Smooth muscle cell (in vitro differentiated cells): ENCODE measurements at regions not wholly inside any gene's neighbourhood (a gene's known extent, or its start where the extent isn't known, plus 50 kb on each side); places are given as distances from the start of the nearest gene placed in this dataset.

Experiments
- DNase-seq: peaks from one replicate; lab custom pipeline; 2025; ENCODE audit not compliant: unreplicated experiment; lab: John Stamatoyannopoulos, UW
- H2AFZ ChIP-seq: fragments of 200-600 bp; sonication (generic); 2 replicates; pipeline ENCODE4 v1.6.0; 2016; ENCODE audit warnings: antibody characterized with exemption, low read depth, mild to moderate bottlenecking
- H3F3A ChIP-seq: fragments of 200-600 bp; sonication (generic); 2 replicates; pipeline ENCODE4 v1.6.0; 2017; ENCODE audit warnings: antibody characterized with exemption, low read depth
- H3K27ac ChIP-seq: fragments of 200-600 bp; sonication (generic); 2 replicates; pipeline ENCODE4 v1.5.1; 2016; ENCODE audit warnings: low read depth, mild to moderate bottlenecking
- H3K27me3 ChIP-seq: fragments of 200-600 bp; sonication (generic); 2 replicates; pipeline ENCODE4 v1.6.1; 2016; ENCODE audit warnings: low read depth, mild to moderate bottlenecking
- H3K36me3 ChIP-seq: fragments of 200-600 bp; sonication (generic); 2 replicates; pipeline ENCODE4 v1.5.1; 2016; ENCODE audit warnings: low read depth
- H3K4me1 ChIP-seq: fragments of 200-600 bp; sonication (generic); 2 replicates; pipeline ENCODE4 v1.5.1; 2016; ENCODE audit warnings: low read depth
- H3K4me2 ChIP-seq: fragments of 200-600 bp; sonication (generic); 2 replicates; pipeline ENCODE4 v1.6.0; 2016; ENCODE audit warnings: mild to moderate bottlenecking
- H3K4me3 ChIP-seq: fragments of 200-600 bp; sonication (generic); 2 replicates; pipeline ENCODE4 v1.5.1; 2016; ENCODE audit warnings: mild to moderate bottlenecking
- H3K79me2 ChIP-seq: fragments of 200-600 bp; sonication (generic); 2 replicates; pipeline ENCODE4 v1.6.0; 2016; ENCODE audit warnings: low read depth, mild to moderate bottlenecking
- H3K9ac ChIP-seq: fragments of 200-600 bp; sonication (generic); 2 replicates; pipeline ENCODE4 v1.6.0; 2016; ENCODE audit warnings: low read depth
- H3K9me3 ChIP-seq: fragments of 200-600 bp; sonication (generic); replicated peaks from 2 replicates; pipeline ENCODE4 v1.5.1; 2016; ENCODE audit warnings: low read depth
- H4K20me1 ChIP-seq: fragments of 200-600 bp; sonication (generic); 2 replicates; pipeline ENCODE4 v1.6.0; 2016; ENCODE audit warnings: low read depth
- CTCF ChIP-seq: fragments of 200-600 bp; sonication (generic); IDR thresholded peaks from 2 replicates; pipeline ENCODE4 v1.5.1; 2017; ENCODE audit warnings: borderline replicate concordance, mild to moderate bottlenecking, antibody characterized with exemption; ENCODE audit not compliant: insufficient read depth, poor library complexity, severe bottlenecking
- WGBS: methylation state at CpG from one replicate; pipeline ENCODE4 v1.1.7; 2016; ENCODE audit warnings: low lambda C conversion rate; 5-methylcytosine and 5-hydroxymethylcytosine counted together

- no peak overlapping the region for H2AFZ ChIP-seq
- DNase-seq = no peak
- no peaks in the 10 kb centered on the region for H3K27me3 ChIP-seq
- no peaks in the 10 kb centered on the region for H4K20me1 ChIP-seq
- H3K4me1 ChIP-seq = no peaks in the 10 kb centered on the region
- H3K36me3 ChIP-seq = no peaks in the 10 kb centered on the region
- H3K4me3 ChIP-seq = no peak overlapping the region
- H3K4me2 ChIP-seq = no peak overlapping the region
- 84% methylated on average over 10 of the region's 10 CpGs for WGBS
- no peak for TF ChIP-seq CTCF
- H3K9me3 ChIP-seq = no peaks in the 10 kb centered on the region
- no peak overlapping the region for H3K27ac ChIP-seq
- no peaks in the 10 kb centered on the region for H3K79me2 ChIP-seq
- H3K9ac ChIP-seq = no peak overlapping the region
- no peaks in the 10 kb centered on the region for H3F3A ChIP-seq
Measured at GRCh38 chr21:33988237-33989017, 72.8 kb upstream of the ATP5PO start.

DNA sequence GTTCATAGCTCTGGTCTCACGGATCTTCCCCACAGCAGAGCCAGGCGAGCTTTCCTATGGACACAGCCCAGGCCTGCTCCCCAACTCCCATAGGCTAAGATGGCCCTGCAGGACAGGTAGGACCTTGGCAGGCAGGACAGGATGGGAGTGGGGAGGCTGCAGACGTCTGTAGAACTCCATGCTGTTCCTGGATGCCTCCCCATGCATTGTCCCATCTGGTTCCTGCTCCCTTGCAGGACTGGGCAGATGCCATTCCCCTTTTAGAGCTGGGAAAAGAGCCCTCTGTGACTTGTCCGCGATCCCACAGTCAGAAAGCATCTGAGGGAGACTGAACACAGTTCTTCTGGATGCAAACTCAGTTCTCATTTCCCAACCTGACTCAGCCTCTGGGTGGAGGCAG is 71.9 kb upstream of the ATP5PO start:
- no peak for DNase-seq
- Histone ChIP-seq H3K79me2 (no peaks in the 10 kb centered on the region), H3K36me3 (no peaks in the 10 kb centered on the region), H3K9me3 (no peaks in the 10 kb centered on the region), H3F3A (no peaks in the 10 kb centered on the region), H3K27ac (no peak overlapping the region), H3K27me3 (no peaks in the 10 kb centered on the region), H3K9ac (no peak overlapping the region), H3K4me2 (no peak overlapping the region), H3K4me1 (no peaks in the 10 kb centered on the region), H3K4me3 (no peak overlapping the region), H4K20me1 (no peaks in the 10 kb centered on the region), H2AFZ (no peak overlapping the region)
- TF ChIP-seq CTCF = no peak
- 93% methylated on average over 5 of the region's 5 CpGs for WGBS

- no peak overlapping the region for H3K4me2 ChIP-seq
- H3K4me3 ChIP-seq = no peak overlapping the region
- H2AFZ ChIP-seq = no peak overlapping the region
- H3K4me1 ChIP-seq = no peaks in the 10 kb centered on the region
- no peaks in the 10 kb centered on the region for H3K79me2 ChIP-seq
- H3K36me3 ChIP-seq = no peaks in the 10 kb centered on the region
- no peaks in the 10 kb centered on the region for H3F3A ChIP-seq
- 86% methylated on average over 17 of the region's 17 CpGs for WGBS
- H4K20me1 ChIP-seq = no peaks in the 10 kb centered on the region
- no peaks in the 10 kb centered on the region for H3K27me3 ChIP-seq
- H3K27ac ChIP-seq = no peak overlapping the region
- TF ChIP-seq CTCF = no peak
- H3K9ac ChIP-seq = no peak overlapping the region
- no peak for DNase-seq
- H3K9me3 ChIP-seq = no peaks in the 10 kb centered on the region
Measured at GRCh38 chr21:33985117-33986050, 69.8 kb upstream of the ATP5PO start.
